HEK293T (cell line): ENCODE measurements at regions not wholly inside any gene's neighbourhood (a gene's known extent, or its start where the extent isn't known, plus 50 kb on each side); places are given as distances from the start of the nearest gene placed in this dataset.

Experiments
- CTCF ChIA-PET: fragments of 350-600 bp; formaldehyde crosslinking; extraction: SDS; loops from one replicate; lab custom pipeline; 2021; ENCODE audit warnings: antibody characterized with exemption, inconsistent platforms; lab: Yijun Ruan, JAX
- POLR2A ChIA-PET: fragments of 350-600 bp; formaldehyde crosslinking; extraction: SDS; loops from one replicate; lab custom pipeline; 2020; ENCODE audit warnings: antibody characterized with exemption, inconsistent platforms; lab: Yijun Ruan, JAX
- DNase-seq: peaks from one replicate; pipeline ENCODE4 v3.0.0; 2012; ENCODE audit warnings: mixed read lengths; ENCODE audit errors: extremely low spot score
- ARNT ChIP-seq: fragments of 450-650 bp; IDR thresholded peaks from 2 replicates; pipeline ENCODE4 v1.6.1; 2017; ENCODE audit warnings: mild to moderate bottlenecking
- BHLHE40 ChIP-seq: fragments of 450-650 bp; IDR thresholded peaks from 2 replicates; pipeline ENCODE4 v1.6.1; 2016; ENCODE audit warnings: mild to moderate bottlenecking, moderate library complexity, borderline replicate concordance
- CTBP1 ChIP-seq: fragments of 450-650 bp; IDR thresholded peaks from 2 replicates; pipeline ENCODE4 v1.6.1; 2016; ENCODE audit warnings: borderline replicate concordance
- ELF4 ChIP-seq: fragments of 450-650 bp; IDR thresholded peaks from 2 replicates; pipeline ENCODE4 v1.6.1; 2017; ENCODE audit warnings: antibody characterized with exemption
- FOXA1 ChIP-seq: fragments of 450-650 bp; IDR thresholded peaks from 2 replicates; pipeline ENCODE4 v1.6.1; 2016; ENCODE audit warnings: mild to moderate bottlenecking
- FOXK2 ChIP-seq: fragments of 450-650 bp; IDR thresholded peaks from 2 replicates; pipeline ENCODE4 v1.6.1; 2016; ENCODE audit warnings: mild to moderate bottlenecking
- FOXM1 ChIP-seq: fragments of 450-650 bp; IDR thresholded peaks from 2 replicates; pipeline ENCODE4 v1.6.1; 2017; ENCODE audit warnings: mild to moderate bottlenecking, borderline replicate concordance
- HDGF ChIP-seq: fragments of 450-650 bp; IDR thresholded peaks from 2 replicates; pipeline ENCODE4 v1.6.1; 2017; ENCODE audit warnings: antibody characterized with exemption, borderline replicate concordance
- L3MBTL2 ChIP-seq: fragments of 450-650 bp; conservative IDR thresholded peaks from 2 replicates; pipeline ENCODE4 v1.6.1; 2016; ENCODE audit warnings: mild to moderate bottlenecking
- LEF1 ChIP-seq: fragments of 450-650 bp; IDR thresholded peaks from 2 replicates; pipeline ENCODE4 v1.6.1; 2017; ENCODE audit warnings: mild to moderate bottlenecking, borderline replicate concordance
- NFRKB ChIP-seq: fragments of 450-650 bp; IDR thresholded peaks from 2 replicates; pipeline ENCODE4 v1.6.1; 2016; ENCODE audit warnings: mild to moderate bottlenecking, moderate library complexity
- PKNOX1 ChIP-seq: fragments of 450-650 bp; IDR thresholded peaks from 2 replicates; pipeline ENCODE4 v1.6.1; 2016
- SP1 ChIP-seq: fragments of 450-650 bp; IDR thresholded peaks from 2 replicates; pipeline ENCODE4 v1.6.1; 2017
- SUZ12 ChIP-seq: fragments of 450-650 bp; IDR thresholded peaks from 2 replicates; pipeline ENCODE4 v1.6.1; 2016; ENCODE audit warnings: mild to moderate bottlenecking
- TARDBP ChIP-seq: fragments of 450-650 bp; IDR thresholded peaks from 2 replicates; pipeline ENCODE4 v1.6.1; 2016
- ZNF384 ChIP-seq: fragments of 450-650 bp; IDR thresholded peaks from 2 replicates; pipeline ENCODE4 v1.6.1; 2016

GRCh38 chr2:150542172-150542571 is 54.7 kb upstream of the RND3 start:
- no peak for DNase-seq
- ChIA-PET CTCF (no interaction called here), POLR2A (no interaction called here)
- no peak for TF ChIP-seq ZNF384
- TF ChIP-seq HDGF: no peak
- no peak for TF ChIP-seq PKNOX1
- no peak for TF ChIP-seq FOXA1
- no peak for TF ChIP-seq L3MBTL2
- TF ChIP-seq BHLHE40: no peak
- no peak for TF ChIP-seq NFRKB

GRCh38 chr2:150538651-150539201 is 51.3 kb upstream of the RND3 start:
- DNase-seq: no peak
- ChIA-PET POLR2A (no interaction called here), CTCF (no interaction called here)
- TF ChIP-seq FOXK2: no peak
- TF ChIP-seq L3MBTL2: no peak
- TF ChIP-seq PKNOX1: no peak
- TF ChIP-seq CTBP1: no peak
- TF ChIP-seq ARNT: no peak
- TF ChIP-seq BHLHE40: no peak
- no peak for TF ChIP-seq FOXM1
- no peak for TF ChIP-seq FOXA1
- TF ChIP-seq HDGF: no peak
- no peak for TF ChIP-seq ELF4
- no peak for TF ChIP-seq SUZ12
- no peak for TF ChIP-seq LEF1
- TF ChIP-seq SP1: no peak
- no peak for TF ChIP-seq ZNF384
- no peak for TF ChIP-seq TARDBP
- no peak for TF ChIP-seq NFRKB
